AG04449 (cell line): ENCODE measurements at regions not wholly inside any gene's neighbourhood (a gene's known extent, or its start where the extent isn't known, plus 50 kb on each side); places are given as distances from the start of the nearest gene placed in this dataset.

ENCODE experiments used
- CTCF ChIA-PET: fragments of 350-600 bp; formaldehyde crosslinking; extraction: SDS; loops from one replicate; lab custom pipeline; 2021; ENCODE audit warnings: antibody characterized with exemption; lab: Yijun Ruan, JAX
- POLR2A ChIA-PET: fragments of 400-600, 350-600 bp; formaldehyde crosslinking; extraction: SDS; loops from one replicate; lab custom pipeline; 2020; ENCODE audit warnings: antibody characterized with exemption, inconsistent platforms; lab: Yijun Ruan, JAX
- DNase-seq: peaks from one replicate; pipeline ENCODE4 v3.0.0-alpha.2; 2010; ENCODE audit warnings: low read depth, low spot score
- H3K4me3 ChIP-seq: 2 replicates; pipeline ENCODE4 v1.5.1; 2011; ENCODE audit warnings: low read depth, mild to moderate bottlenecking, control low read depth, low read length
- CTCF ChIP-seq: IDR thresholded peaks from one replicate; pipeline ENCODE4 v1.5.1; 2011; ENCODE audit warnings: mild to moderate bottlenecking, moderate library complexity, low read length, control low read depth, inconsistent platforms; ENCODE audit not compliant: insufficient read depth; ENCODE audit errors: missing control alignments

- POLR2A ChIA-PET = no interaction called here
- CTCF ChIA-PET = interaction anchor here (0.6 to 1.7 kb wide), 4 partner anchors 13 to 266 kb away, joined by 3 to 4 read pairs (median 4); no protein-coding TSS in a partner anchor
These were observed 140.2 kb upstream of the NDUFV2 start for GRCh38 chr18:8962192-8962779.

DNA sequence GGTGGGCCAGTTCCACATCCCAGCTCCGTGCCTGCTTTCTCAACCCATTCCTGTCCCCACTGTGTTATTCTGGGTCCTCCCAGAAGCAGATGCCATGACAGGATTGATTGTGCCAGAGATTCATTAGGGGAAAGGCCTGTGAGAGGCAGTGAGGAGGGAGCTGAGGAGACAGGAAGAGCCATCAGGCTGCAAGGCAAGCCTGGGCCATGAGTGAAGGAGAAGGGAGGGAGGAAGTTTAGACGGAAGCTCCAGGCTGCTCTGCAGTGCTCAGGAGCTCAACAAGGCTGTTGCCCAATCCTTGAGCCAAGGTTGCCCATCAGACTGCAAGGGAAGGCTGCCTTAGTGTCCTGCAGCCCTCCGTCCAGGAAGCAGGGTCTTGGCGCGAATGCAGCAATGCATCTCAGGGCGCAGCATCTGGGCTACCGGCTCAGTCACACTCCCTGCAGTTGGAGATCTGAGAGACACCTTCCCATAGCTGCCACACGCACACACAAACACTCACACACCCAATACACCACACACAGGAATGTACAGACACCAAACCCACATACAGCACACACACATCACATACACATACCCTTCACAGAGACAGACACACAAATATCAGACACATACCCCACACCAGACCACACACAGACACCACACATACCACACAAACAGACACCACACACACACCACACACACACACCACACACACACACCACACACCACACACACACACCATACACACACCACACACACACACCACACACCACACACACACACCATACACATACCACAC lies 139.5 kb upstream of the NDUFV2 start:
- ChIA-PET CTCF (interaction anchor here (1.2 to 1.7 kb wide), 3 partner anchors 14 to 266 kb away, joined by 4 read pairs; no protein-coding TSS in a partner anchor), POLR2A (no interaction called here)
- DNase-seq = no peak
- H3K4me3 ChIP-seq = no peak overlapping the region
- no peak for TF ChIP-seq CTCF

More at GRCh38 chr18:8962192-8962779, 140.2 kb upstream of the NDUFV2 start:
- no peak for DNase-seq
- no peak overlapping the region for H3K4me3 ChIP-seq
- TF ChIP-seq CTCF = no peak

DNA sequence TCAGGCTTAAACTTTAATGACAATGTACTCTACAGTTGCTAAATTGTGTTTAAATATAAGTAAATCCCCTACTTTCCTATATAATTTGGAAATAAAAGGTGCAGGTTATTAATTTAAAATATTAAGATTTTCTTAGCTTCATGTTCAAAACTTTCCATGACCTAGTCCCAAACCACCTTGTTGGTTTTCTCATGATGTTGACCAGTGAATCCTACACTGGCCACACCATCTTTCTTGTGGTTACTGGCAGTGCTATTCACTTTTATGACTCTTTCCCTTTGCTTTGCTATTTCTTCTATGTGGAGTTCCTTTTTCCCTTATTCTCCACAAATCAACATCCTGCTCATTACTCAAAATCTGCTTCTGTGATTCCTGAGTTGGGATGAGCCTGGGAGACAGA lies 138.6 kb upstream of the NDUFV2 start:
- ChIA-PET POLR2A (no interaction called here), CTCF (interaction anchor here (1.7 kb wide), 1 partner anchor 24 kb away, joined by 4 read pairs; no protein-coding TSS in a partner anchor)
- no peak for DNase-seq
- TF ChIP-seq CTCF = no peak
- no peak overlapping the region for H3K4me3 ChIP-seq

DNA sequence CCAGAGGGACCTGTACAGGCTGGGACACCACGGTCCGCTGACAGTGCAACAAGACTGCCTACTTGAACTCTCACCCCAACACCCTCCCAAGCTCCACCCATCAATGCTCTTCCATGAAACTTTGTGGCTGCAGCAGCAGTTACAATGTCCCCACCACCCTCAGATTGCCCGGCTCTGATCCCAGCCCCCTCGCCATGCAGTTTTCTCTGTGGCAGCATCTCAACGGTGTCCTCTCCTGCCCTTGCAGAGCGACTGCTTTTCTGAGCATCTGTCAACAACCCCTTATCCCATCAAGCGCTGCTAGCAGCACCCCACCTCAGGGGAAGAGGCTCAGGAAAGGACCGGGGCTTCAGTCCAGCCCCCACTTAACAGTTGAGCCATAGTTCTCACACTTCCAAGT lies 137.1 kb upstream of the NDUFV2 start:
- no peak for DNase-seq
- POLR2A ChIA-PET = no interaction called here
- no peak overlapping the region for H3K4me3 ChIP-seq
- no peak for TF ChIP-seq CTCF
- CTCF ChIA-PET = interaction anchor here (0.5 to 1.0 kb wide), 2 partner anchors 14 to 311 kb away, joined by 3 read pairs; no protein-coding TSS in a partner anchor

DNA sequence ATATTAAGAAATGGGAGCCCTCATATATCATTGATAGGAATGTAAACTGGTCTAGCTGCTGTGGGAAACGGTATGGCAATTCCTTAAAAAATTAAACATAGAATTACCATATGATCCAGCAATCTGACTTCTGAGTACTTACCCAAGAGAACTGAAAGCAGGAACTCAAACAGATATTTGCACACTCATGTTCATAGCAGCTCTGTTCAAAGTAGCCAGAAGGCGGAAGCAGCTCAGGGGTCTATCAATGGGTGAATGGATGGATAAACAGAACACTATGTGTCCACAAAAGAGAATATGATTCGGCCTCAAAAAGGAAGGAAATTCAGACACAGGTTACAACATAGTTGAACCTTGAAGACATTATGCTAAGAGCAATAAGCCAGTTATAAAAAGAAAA lies 135.7 kb upstream of the NDUFV2 start:
- CTCF ChIA-PET = interaction anchor here (0.8 to 1.1 kb wide), 3 partner anchors 12 to 16 kb away, joined by 3 to 4 read pairs (median 3); no protein-coding TSS in a partner anchor

More for the DNA sequence above, 135.7 kb upstream of the NDUFV2 start:
- H3K4me3 ChIP-seq = no peak overlapping the region
- no peak for DNase-seq
- POLR2A ChIA-PET = no interaction called here
- no peak for TF ChIP-seq CTCF
